HG03565 (cell line): ENCODE measurements at regions not wholly inside any gene's neighbourhood (a gene's known extent, or its start where the extent isn't known, plus 50 kb on each side); places are given as distances from the start of the nearest gene placed in this dataset.
A peak's percentile ranks its signal among the peaks of the same experiment; 100 is the strongest.

Experiments
- ATAC-seq: cut with Tn5 transposase; IDR thresholded peaks from one replicate; pipeline ENCODE4 v1.9.1; 2021; ENCODE audit warnings: mild to moderate bottlenecking, moderate library complexity; ENCODE audit not compliant: unreplicated experiment

DNA sequence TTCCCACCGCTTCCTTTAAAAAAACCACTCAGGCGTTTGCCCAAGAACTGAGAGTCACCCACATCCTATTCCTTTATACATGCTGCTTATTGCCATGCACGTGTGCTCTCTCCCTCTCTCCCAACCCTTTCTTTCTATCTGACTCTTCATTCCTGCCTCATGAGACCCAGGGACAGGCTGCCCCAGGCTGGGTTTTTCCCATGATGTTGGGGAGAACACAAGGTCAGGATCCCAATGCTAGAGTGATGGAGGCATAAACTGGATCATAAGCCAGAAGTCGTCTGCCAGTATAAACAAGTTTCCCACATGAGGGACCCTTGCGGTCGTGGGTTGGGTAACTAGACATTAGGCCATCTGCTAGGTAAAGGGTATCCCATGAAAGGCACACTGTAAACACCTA is 64.9 kb downstream of the CD2 start:
- no peak for ATAC-seq

DNA sequence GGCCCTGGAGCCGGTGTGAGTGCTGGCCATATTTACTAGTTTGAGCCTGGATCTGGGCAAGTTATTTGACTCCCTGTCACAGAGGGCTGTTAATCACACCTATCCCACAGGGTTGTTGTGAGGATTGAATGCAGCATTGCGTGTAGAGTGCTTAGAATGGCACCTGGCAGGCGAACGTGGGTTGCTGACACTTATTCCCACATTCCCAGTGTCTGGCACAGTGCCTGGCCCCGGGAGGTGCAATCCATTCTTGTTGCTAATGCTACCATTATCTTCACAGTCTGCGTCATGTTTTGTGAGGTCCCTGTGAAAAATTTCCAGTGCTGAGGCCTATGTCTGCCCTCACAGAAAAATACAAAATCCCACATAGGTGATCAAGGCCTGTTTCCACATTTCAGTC is 66.1 kb downstream of the CD2 start:
- ATAC-seq = no peak

DNA sequence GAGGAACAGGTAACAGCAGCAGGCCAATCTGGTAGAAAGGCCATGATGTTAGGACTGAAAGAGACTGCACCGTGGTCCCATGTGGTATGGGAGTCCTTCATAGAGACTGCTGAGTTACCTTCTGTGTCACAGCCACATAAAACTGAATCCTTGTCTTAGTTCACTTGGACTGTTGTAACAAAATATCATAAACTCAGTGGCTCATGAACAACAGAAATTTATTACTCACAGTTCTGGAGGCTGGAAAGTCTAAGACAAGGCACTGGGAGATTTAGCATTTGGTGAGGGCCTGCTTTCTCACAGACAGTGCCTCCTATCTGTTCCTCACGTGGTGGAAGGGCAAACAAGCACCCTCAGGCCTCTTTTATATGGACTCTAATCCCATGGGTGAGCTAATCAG is 67.5 kb downstream of the CD2 start:
- ATAC-seq = no peak

DNA sequence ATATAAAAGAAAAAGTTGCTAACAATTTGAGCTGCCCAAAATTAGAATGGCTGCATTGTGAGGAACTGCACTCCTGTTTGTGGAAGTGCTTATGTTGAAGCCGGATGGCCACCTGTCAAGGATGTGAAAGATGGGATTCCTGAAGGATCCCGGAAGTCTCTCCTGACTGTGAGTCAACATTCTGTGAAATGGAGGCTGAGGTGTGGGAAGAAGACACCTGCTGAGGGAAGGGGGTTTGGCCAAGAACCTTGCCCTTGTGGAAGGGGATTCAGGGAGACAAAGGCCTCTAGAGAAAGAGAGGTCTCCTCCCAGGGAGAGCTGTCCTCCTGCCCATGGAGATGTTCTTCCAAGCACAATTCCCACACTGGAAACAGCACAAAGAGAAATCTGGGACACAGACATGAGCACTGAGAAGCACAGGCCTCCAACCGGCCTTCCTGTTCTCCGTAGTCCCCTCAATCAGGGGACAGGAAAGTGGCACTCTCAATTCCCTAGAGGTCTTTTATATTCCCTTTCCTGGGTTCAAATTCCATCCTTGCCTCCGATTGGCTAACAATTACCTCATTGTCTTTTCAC is 70.5 kb downstream of the CD2 start:
- ATAC-seq = no peak

DNA sequence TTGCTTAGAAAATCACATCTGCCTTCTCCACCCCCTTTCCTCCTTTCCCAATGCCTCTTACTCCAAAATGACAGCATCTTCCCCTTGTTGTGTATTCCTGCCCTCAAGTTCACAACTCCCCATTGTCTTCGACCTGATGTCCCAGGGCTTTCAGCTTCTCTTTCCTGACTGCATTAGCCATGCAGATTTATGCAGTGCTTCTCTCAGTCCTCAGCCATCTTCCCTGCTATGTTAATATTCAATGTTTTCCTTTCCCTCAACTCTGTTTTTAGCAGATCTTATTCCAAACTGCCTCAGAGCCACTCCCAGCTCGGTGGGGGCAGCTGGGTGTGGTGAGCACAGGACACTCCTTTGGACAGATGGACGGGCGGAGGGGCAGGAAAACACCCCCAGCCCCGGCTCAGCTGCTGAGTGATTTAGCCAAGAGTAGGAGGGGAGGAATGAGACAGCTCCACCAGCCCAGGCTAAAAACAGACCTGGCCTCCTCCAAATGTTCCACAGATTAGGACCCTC is 71.0 kb downstream of the CD2 start:
- ATAC-seq = no peak

DNA sequence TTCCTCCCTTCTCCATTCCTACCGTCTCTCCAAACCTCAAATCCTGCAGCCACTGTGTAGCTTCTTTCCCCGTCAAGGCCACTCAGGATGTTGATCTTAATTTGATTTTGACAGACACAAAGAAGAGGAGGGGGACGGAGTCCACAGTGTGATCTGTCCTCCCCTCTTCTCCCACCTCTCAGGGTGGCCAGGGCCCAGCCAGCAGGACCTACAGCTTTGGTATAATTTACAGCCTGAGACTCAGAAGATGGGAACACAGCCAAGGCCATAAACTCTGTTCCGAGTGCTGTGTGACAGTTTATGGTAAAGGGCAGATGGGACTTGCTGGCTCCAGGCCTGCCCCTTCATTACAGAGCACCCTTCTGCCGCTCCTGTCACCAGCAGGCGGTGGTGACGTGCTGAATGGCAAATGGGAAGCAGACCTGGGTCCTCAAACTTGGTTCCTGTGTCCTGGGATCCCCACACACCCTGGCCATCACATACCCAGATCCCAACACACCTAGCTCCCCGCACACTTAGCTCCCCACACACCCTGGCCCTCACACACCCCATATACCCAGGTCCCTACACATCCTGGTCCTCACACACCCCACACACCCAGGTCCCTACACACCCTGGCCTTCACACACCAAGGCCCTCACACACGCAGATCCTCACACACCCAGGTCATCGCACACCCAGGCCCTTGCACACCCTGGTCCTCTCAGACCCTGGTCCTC is 71.6 kb downstream of the CD2 start:
- no peak for ATAC-seq

DNA sequence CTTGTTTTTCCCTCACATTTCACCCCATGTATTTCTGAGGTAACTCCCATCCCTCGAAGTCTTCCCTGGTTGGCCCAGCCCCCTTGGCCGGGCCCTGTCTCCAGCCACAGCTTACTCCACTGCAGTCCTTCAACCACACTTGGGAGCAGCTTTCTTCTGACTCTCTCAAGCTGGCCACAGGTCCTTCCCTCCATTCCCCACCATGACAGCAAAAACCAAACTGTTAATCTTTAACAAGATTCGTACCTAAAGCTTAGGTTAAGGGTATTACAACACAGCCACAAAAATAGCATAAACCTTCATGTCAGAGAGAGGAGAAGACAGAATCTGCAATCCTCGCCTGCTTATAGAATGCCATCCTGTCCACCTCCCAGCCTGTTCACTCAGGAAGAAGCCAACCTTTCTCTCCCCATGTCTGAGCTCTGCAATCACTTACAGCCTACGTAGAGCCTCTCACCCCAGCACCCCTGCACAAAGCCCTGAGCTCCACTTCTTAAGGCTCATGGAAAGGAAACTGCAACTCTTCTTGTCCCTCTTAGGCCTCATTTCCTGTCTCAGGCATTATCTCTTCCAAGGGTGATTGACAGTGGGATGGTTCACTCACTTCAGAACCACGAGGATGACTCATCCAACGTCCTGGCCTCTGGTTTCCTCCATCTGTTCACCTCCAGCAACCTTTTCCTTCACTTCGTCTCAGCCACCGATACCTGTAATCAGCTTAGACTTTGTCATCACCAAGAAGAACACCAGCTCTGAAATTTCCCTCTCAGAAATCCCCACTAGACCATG is 72.8 kb downstream of the CD2 start:
- peak; percentile 89 for ATAC-seq

DNA sequence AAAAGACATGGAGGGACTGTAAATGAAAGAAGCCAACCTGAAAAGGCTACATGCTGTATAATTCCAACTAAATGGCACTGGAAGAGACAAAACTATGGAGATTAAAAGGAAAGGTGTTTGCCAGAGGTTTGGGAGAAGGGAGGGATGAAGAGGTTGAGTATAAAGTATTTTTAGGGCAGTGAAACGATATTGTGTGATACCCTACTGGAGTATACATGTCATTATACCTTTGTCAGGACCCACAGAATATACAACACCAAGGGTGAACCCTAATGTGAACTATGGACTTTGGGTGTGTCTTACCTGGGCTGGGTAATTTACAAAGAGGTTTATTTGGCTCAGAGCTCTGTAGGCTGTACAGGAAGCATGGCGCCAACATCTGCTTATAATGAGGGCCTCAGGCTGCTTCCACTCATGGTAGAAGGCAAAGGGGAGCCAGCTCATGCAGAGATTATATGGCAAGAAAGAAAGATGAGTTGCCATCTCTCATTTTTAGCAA is 73.4 kb downstream of the CD2 start:
- ATAC-seq = no peak

DNA sequence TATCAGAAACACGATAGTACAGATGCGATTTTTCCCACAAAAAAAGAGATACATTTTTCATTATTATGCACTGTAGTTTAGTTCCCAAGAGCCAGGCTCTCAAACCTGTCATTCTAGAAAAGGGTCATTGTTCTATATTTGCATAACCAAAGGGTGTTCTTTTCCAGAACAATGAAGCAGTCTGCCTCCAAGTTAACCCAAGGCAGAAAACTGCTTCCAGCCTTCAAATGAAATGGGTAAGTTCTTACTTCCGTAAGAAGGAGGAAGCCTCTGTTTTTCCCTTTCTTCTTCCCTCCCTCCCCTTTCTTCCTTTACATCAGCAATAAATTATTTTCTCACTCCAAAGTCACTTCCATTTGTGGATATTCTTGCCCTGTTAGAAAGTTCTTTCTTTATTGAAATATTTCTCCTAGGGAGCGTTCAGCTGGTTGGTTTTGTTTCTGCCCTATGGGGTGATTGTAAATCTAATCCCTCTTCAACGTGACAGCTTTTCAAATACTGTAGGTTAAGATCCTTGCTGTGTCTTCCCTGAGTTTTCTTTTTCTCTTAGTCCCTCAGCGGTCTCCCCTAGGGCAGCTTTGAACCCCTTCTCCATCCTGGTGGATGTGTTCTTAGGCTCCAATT is 77.3 kb upstream of the PTGFRN start:
- no peak for ATAC-seq

DNA sequence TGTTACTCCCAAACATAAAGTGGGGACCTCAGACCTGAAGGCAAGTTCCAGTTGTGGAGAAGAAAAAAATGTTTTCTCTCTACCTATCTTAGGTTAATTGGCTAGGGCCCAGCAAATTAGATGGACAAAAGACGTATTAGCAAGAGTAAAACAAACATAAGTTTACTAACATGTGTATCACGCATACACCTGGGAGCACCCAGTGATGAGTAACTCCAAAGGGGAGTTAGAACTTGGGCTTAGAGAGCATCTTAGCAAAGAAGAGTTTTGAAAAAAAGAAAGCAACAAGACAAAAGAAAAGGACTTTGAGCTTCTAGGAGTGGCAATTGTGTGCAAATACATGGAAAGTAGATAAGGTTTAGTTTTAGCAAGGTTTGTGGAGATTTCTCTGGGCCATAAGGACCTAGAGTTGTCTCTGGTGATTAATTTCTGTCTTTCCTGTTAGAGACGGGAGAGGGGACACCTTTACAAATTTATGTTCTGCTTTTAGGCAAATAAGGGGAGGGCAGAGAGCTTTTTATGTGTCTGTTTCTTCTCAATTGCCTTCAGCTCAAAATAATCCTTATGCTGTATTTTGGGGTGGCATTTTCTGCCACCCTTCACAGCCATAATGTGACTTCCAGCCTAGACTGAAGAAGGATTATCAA is 76.7 kb upstream of the PTGFRN start:
- ATAC-seq = no peak

DNA sequence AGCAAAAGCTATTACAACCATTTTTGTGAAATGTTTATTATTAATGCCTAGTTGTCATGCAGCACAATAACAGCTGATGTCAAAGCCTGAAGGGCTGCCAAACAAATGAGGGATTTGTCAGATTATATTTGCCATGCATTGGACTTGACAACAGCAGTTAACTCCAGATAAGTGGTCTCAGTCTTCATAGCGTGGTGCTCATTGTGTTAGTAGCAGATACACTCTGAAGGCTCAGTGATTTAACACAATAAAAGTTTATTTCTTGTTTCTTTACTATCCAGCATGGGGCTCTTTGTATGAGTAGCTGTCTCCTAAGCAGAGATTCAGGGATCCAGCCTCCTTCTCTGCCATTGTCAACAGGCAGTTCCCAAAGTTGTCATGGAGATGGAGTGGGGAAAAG is 76.0 kb upstream of the PTGFRN start:
- no peak for ATAC-seq

DNA sequence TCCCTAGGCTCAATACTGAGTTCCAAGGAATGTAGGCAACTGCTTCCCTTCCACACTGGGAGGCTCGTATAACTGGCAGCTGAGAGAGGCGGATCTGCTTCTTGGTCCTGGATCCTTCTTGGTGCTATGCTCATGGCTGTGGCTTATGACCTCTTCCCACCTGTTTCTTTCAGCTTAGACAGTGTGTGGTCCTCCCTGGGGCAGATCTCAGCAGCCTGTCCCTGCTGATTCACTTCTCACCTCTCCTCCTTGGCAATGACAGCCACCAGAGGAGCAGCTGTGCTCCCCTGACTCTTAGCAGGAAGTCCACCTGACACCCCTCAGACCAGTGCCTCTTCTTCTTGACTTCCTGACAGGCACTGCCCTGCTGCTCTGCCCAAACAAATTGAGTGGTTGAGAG is 75.1 kb upstream of the PTGFRN start:
- no peak for ATAC-seq

DNA sequence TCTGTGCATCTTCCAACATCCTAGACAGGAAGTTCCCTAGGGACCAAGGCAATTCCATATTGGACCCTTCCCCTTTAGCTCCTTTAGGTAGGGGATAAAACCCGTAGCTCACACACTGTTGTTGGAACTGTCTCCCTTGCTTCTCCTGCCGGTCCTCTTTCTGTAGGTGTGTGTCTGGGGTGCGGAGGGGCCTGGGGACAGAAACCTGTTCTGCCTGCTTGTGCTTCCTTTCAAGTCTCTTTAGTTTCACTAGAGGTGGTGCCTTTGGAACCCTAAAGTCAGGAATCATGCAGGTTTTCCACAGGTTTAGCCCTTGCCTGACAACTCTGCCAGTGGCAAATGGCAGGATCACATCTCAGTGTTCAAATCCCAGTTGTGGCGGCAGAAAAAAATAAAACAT is 74.6 kb upstream of the PTGFRN start:
- ATAC-seq = no peak

DNA sequence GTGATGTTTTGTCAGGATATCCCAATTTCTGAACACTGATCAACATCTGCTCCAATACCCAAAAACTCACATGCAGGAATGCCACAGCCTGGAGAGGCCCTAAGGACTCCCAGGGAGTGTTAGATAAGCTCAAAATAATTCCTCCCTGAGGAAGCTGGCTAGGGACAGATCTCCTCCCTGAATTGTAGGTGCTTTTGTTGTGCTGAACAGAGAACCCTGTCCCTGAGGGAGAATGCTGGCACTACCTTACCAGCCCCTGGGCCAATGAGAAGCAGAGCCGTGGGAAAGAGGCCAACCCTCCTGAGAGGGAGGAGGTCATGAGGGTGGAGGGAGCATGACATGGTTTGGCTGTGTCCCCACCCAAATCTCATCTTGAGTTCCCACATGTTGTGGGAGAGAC is 73.6 kb upstream of the PTGFRN start:
- no peak for ATAC-seq

DNA sequence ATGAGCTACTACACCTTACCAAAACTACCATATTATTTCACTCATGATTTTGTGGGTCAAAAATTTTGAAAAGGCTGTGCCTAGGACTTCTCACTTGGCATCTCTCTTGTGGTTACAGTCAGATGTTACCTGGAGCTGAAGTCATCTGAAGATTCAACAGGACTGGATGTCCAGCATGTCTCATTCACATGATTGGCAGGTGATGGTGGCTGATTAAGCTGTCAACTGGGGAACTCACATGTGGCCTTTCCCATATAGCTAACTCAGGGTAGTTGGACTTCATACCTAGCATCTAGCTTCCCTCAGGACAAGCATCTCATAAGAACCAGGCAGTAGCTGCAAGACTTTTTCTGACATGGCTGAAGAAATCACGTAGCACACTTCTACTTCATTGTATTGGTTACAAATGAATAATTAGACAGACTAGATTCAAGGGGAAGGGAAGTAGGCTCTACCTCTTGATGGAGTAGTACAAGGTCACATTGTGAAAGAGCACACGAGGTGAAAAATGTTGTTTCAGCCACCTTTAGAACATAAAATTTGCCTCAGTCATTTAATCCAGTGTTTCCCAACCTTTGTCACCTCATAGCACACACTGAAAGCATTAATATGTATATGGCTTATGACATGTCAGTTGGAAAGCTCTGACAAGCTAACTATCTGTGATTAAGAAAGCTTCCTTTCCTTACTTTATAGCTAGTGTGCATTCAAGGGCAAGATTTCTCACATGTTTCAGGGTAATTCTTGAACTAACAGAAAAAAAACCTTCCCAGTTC is 68.0 kb upstream of the PTGFRN start:
- ATAC-seq = no peak

DNA sequence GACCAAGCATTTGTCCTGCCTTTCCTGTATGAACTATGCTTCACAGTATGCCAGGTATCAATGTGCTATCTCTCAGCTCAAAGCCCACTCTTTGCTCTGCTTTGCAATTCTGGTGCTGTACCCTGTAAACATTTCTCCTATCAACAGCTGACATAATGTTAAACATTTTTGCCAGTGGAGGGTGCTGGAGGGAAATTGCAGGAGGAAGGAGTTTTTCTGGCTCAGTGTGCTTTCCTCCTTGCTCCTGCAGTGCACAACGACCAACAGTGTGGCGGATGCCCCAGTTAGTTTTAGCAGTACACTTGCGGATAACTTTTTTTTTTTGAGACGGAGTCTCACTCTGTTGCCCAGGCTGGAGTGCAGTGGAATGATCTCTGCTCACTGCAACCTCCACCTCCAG is 67.1 kb upstream of the PTGFRN start:
- no peak for ATAC-seq

DNA sequence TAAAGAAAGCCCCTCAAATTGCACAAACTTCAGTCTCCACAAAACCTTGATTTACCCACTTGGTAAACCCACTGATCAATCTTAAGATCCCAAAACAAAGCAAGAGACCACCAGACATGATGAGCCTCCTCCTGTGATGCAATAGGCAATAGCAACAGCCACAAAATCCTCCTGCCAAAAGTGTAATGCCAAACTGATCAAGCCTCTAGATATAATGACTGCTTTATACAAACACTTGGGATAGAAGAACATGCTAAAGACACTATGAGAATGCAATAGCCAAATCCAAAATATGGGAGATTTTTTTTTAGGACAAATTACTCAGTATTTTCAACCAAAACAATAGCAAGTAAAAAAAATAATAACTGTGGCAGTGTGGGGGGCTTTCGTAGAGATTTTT is 64.9 kb upstream of the PTGFRN start:
- no peak for ATAC-seq

DNA sequence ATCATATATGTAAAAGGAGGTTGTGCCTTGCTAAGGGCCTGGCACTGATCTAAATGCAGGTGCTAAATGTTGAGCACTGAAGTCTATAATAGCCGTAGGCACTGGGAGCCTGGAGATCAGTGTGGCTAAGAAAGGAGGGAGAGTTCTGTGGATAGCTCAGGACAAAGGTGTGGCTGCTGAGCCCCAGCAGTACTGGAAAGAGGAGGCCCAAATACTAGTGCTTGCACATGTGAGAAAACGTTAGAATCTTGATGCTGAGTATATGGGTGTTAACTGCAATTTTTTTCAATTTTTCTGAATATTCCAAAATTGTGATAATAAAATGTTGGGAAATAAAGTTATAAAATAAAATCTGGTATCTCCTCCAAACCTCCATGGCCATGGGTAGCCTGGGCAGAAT is 62.5 kb upstream of the PTGFRN start:
- no peak for ATAC-seq

DNA sequence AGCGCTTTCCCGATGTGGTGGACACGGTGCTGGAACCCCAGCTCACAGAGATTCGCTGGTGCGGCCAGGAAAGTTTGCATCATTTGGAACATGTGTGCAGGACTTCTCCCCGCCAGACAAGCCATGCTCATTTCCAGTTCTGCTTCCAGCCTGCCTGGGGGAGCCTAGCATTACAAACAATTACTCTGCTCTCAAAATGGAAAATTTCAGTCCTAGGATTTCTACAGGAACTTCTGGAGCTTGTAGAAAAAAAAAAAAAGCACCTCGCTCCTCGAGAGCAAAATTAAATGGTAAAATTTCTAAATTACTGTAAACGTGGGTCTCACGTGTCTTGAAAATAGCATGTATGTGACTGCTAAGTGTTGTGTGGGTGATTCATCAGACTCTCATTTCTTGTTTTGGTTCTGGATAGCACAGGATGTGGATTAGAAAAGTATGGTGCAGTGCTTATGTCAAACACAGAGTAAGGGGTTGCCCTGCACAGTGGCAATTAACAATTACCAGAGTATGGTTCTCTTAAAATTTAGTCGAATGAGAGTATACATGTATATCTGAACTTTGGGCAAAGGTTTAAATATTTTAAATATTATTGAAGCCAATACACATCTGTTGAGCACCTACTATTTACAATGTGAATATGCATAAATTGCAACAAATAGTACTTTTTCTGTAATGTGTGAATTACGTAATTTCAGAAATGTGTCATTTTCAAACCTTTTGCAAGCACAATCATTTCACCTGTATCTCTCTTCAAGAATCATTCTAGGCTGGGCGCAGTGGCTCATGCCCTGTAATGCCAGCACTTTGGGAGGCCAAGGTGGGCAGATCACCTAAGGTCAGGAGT is 61.8 kb upstream of the PTGFRN start:
- ATAC-seq = peak; percentile 68
